Kidney epithelial cell (primary cell): ENCODE measurements at regions not wholly inside any gene's neighbourhood (a gene's known extent, or its start where the extent isn't known, plus 50 kb on each side); places are given as distances from the start of the nearest gene placed in this dataset.
A peak's percentile ranks its signal among the peaks of the same experiment; 100 is the strongest.

Experiments used
- DNase-seq: peaks from one replicate; pipeline ENCODE4 v3.0.0-alpha.2; 2010; ENCODE audit warnings: low read depth
- H3K27me3 ChIP-seq: 2 replicates; pipeline ENCODE4 v1.6.0; 2011; ENCODE audit warnings: low read length; ENCODE audit not compliant: control insufficient read depth, insufficient read depth
- H3K36me3 ChIP-seq: 2 replicates; pipeline ENCODE4 v1.5.1; 2011; ENCODE audit warnings: low read length; ENCODE audit not compliant: control insufficient read depth, insufficient read depth
- H3K4me3 ChIP-seq: 2 replicates; pipeline ENCODE4 v1.5.1; 2011; ENCODE audit warnings: low read depth, mild to moderate bottlenecking, control low read depth, low read length
- TF ChIP-seq, protein P1 (sequence below): IDR thresholded peaks from 2 replicates; pipeline ENCODE4 v1.5.1; 2011; ENCODE audit warnings: mild to moderate bottlenecking, moderate library complexity, low read length, control low read depth, inconsistent platforms; ENCODE audit not compliant: insufficient read depth, poor library complexity, severe bottlenecking

DNA sequence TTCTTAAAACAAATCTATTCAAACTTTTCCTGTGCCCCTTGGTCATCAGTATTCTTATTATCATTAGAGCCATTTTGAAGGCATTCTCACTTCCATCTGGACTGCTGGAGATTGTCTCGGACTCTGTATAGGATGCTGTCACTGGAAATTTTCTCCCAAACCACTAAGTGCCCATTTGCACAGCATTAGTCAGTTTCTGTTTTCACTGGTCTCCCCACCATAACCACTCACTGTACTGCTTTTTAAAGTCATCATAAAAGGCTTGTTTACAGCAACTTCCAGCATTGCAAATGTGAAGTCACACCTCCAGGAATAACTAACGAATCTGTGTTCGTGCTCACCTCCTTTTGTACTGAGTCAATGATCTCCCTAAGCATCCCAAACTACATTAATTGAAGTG, 150.9 kb upstream of the SERTAD2 start:
- H3K4me3 ChIP-seq: no peak overlapping the region
- TF ChIP-seq, protein P1, sequence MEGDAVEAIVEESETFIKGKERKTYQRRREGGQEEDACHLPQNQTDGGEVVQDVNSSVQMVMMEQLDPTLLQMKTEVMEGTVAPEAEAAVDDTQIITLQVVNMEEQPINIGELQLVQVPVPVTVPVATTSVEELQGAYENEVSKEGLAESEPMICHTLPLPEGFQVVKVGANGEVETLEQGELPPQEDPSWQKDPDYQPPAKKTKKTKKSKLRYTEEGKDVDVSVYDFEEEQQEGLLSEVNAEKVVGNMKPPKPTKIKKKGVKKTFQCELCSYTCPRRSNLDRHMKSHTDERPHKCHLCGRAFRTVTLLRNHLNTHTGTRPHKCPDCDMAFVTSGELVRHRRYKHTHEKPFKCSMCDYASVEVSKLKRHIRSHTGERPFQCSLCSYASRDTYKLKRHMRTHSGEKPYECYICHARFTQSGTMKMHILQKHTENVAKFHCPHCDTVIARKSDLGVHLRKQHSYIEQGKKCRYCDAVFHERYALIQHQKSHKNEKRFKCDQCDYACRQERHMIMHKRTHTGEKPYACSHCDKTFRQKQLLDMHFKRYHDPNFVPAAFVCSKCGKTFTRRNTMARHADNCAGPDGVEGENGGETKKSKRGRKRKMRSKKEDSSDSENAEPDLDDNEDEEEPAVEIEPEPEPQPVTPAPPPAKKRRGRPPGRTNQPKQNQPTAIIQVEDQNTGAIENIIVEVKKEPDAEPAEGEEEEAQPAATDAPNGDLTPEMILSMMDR: no peak
- no peaks in the 10 kb centered on the region for H3K36me3 ChIP-seq
- no peaks in the 10 kb centered on the region for H3K27me3 ChIP-seq
- no peak for DNase-seq

DNA sequence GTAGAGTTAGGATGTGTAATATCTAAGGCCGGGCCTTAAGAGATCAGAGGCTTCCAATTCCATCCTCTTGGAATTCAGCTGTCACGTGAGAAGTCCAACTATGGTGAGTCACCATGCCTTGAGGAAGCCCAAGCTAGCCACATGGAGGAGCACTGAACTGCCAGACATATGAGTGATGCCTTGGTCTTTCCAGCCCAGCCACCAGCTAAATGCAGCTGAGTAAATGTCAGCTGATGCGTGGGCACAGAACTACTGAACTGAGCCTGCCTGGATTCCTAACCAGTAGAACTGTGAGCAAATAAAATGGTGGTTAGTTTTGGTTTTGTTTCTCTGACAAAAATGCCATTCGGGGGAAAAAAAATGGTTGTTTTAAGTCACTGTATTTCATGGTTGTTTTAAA, 153.7 kb upstream of the SERTAD2 start:
- H3K4me3 ChIP-seq: no peak overlapping the region
- TF ChIP-seq, protein P1: peak; percentile 16

DNA sequence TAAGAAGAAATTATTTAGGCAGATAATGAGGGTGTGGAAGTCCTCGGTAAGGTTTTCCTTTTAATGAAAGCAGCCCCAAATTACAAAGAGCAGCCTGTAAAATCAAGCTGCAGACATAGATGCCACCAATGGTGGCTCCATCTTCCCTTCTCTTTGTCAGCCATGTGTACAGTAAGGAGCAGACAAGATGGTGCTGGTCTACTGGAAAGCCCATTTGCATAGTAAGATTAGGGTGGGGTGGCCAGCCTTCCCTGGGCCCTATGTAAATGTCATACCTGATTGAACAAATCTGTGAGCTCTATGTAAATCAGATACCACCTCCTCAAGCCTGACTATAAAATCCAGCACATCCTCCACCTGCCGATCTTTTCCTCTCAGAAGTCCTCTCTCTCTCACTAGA, 154.4 kb upstream of the SERTAD2 start:
- Histone ChIP-seq H3K36me3 (no peaks in the 10 kb centered on the region), H3K4me3 (no peak overlapping the region), H3K27me3 (no peaks in the 10 kb centered on the region)
- TF ChIP-seq, protein P1: no peak
- no peak for DNase-seq

More for the DNA sequence above, 153.7 kb upstream of the SERTAD2 start:
- Histone ChIP-seq H3K36me3 (no peaks in the 10 kb centered on the region), H3K27me3 (no peaks in the 10 kb centered on the region)
- DNase-seq: peak; percentile 100

DNA sequence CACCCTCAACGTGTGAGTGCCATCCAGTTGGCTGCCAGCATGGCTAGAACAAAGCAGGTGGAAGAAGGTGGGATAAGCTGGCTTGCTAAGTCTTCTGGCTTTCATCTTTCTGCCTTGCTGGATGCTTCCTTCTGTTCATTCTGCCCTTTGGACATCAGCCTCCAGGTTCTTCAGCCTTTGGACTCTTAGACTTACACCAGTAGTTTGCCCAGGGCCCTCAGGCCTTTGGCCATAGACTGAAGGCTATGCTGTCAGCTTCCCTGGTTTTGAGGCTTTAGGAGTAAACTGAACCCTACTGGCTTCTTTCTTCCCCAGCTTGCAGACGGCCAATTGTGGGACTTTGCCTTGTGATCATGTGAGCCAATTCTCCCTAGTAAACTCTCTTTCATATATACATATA, 155.0 kb upstream of the SERTAD2 start:
- TF ChIP-seq, protein P1: no peak
- no peak overlapping the region for H3K4me3 ChIP-seq
- H3K27me3 ChIP-seq: no peaks in the 10 kb centered on the region
- no peak for DNase-seq
- no peaks in the 10 kb centered on the region for H3K36me3 ChIP-seq

DNA sequence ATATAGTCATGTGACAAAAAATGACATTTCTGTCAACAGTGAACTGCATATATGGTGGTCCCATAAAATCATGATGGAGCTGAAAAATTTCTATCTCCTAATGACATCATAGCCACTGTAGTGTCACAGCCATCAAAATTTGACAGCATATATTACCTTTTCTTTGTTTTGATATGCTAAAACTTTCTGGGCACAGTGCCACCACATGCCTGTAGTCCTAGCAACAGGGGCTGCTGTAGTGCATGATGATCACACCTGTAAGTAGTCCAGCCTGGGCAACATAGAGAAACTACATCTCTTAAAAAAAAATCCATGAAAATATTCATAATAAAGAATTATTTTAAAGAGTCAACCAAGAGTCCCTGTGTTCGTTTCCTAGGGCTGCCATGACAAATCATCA, 155.5 kb upstream of the SERTAD2 start:
- TF ChIP-seq, protein P1: no peak

DNA sequence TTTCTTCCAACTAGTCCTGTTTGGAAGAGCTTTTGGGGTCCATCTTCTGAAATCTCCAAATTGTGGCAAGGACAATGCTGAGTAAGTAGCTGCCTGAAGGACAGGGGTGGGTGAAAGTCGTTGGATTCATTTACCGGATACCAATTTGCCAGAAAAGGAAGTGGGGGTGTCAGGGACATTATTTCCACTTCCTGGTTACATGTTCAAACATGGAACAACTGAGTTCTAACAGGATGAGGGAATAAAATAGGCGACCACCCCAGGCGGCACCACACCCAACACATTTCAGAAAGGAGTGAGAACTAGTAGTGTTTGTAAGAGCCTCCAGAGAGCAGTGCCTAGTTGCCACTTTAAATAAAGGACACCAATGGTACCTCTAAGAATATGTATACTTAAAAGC, 158.6 kb upstream of the SERTAD2 start:
- H3K4me3 ChIP-seq: no peak overlapping the region
- H3K36me3 ChIP-seq: no peaks in the 10 kb centered on the region
- DNase-seq: no peak
- TF ChIP-seq, protein P1: no peak
- no peaks in the 10 kb centered on the region for H3K27me3 ChIP-seq

More for the DNA sequence above, 155.5 kb upstream of the SERTAD2 start:
- Histone ChIP-seq H3K36me3 (no peaks in the 10 kb centered on the region), H3K27me3 (no peaks in the 10 kb centered on the region), H3K4me3 (no peak overlapping the region)
- no peak for DNase-seq
